ENCODE measurements at regions not wholly inside any gene's neighbourhood (a gene's known extent, or its start where the extent isn't known, plus 50 kb on each side); places are given as distances from the start of the nearest gene placed in this dataset.

DNA sequence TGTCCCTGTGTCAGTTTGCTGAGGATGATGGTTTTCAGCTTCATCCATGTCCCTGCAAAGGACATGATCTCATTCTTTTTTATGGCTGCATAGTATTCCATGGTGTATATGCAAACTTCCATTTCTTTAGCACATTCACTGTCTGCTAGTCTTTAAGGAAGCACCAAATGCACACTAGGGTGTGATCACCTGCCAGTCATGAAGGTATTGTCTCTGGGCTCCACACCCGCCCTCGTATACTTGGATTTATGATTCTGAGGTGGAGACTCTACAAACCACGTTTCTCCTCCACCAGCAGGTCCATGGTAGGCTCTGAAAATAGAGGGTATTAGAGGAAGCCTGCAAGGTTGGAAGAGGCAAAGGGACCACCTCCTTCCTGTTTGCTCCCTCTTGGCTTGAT, 75.9 kb upstream of the MAML3 start:
- H3K9me3 ChIP-seq (ENCODE audit: control insufficient read depth in 1 of 2, insufficient read depth in 1 of 2, low read depth in 1 of 2, low read length in 2 of 2) = no peaks in the 10 kb centered on the region
- DNase-seq (ENCODE audit: low read depth, low spot score) = no peak
- H3K36me3 ChIP-seq (ENCODE audit: control insufficient read depth in 1 of 2, insufficient read depth in 2 of 2, low read length in 2 of 2) = no peaks in the 10 kb centered on the region
- H4K20me1 ChIP-seq (ENCODE audit: insufficient read depth) = no peaks in the 10 kb centered on the region
- H3K9me2 ChIP-seq (ENCODE audit: insufficient read depth) = no peaks in the 10 kb centered on the region
- no peak overlapping the region for H3K27ac ChIP-seq (ENCODE audit: low read depth, low read length)
- TF ChIP-seq, protein P1, sequence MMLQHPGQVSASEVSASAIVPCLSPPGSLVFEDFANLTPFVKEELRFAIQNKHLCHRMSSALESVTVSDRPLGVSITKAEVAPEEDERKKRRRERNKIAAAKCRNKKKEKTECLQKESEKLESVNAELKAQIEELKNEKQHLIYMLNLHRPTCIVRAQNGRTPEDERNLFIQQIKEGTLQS (IDR thresholded peaks at IDR 0.05) = no peak
- TF ChIP-seq EZH2phosphoT487 (IDR thresholded peaks at IDR 0.05; ENCODE audit: borderline replicate concordance) (no peak), EZH2 (IDR thresholded peaks at IDR 0.05) (no peak), SIN3A (IDR thresholded peaks at IDR 0.05; ENCODE audit: low read depth) (no peak), EGR1 (IDR thresholded peaks at IDR 0.05; ENCODE audit: low read depth) (no peak), SP1 (IDR thresholded peaks at IDR 0.05; ENCODE audit: low read depth) (no peak), POLR2A (IDR thresholded peaks at IDR 0.05; ENCODE audit: borderline replicate concordance, extremely low read depth, insufficient read depth, insufficient read length) (no peak), TCF7L2 (IDR thresholded peaks at IDR 0.05; ENCODE audit: borderline replicate concordance, extremely low read depth, insufficient read depth, insufficient read length) (no peak), ZFX (IDR thresholded peaks at IDR 0.05) (no peak), FOSL1 (IDR thresholded peaks at IDR 0.05; ENCODE audit: low read depth) (no peak), CBX3 (IDR thresholded peaks at IDR 0.05; ENCODE audit: low read depth) (no peak), ZNF274 (IDR thresholded peaks at IDR 0.05; ENCODE audit: low read depth, low read length) (no peak), RAD21 (IDR thresholded peaks at IDR 0.05; ENCODE audit: low read depth) (no peak), POLR2AphosphoS5 (IDR thresholded peaks at IDR 0.05; ENCODE audit: low read depth, low read length) (no peak), YY1 (IDR thresholded peaks at IDR 0.05; ENCODE audit: extremely low read depth, insufficient replicate concordance, low read depth, low read length) (no peak), SRF (IDR thresholded peaks at IDR 0.05; ENCODE audit: low read depth) (no peak)
- TF ChIP-seq, protein P2, sequence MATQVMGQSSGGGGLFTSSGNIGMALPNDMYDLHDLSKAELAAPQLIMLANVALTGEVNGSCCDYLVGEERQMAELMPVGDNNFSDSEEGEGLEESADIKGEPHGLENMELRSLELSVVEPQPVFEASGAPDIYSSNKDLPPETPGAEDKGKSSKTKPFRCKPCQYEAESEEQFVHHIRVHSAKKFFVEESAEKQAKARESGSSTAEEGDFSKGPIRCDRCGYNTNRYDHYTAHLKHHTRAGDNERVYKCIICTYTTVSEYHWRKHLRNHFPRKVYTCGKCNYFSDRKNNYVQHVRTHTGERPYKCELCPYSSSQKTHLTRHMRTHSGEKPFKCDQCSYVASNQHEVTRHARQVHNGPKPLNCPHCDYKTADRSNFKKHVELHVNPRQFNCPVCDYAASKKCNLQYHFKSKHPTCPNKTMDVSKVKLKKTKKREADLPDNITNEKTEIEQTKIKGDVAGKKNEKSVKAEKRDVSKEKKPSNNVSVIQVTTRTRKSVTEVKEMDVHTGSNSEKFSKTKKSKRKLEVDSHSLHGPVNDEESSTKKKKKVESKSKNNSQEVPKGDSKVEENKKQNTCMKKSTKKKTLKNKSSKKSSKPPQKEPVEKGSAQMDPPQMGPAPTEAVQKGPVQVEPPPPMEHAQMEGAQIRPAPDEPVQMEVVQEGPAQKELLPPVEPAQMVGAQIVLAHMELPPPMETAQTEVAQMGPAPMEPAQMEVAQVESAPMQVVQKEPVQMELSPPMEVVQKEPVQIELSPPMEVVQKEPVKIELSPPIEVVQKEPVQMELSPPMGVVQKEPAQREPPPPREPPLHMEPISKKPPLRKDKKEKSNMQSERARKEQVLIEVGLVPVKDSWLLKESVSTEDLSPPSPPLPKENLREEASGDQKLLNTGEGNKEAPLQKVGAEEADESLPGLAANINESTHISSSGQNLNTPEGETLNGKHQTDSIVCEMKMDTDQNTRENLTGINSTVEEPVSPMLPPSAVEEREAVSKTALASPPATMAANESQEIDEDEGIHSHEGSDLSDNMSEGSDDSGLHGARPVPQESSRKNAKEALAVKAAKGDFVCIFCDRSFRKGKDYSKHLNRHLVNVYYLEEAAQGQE (IDR thresholded peaks at IDR 0.05; ENCODE audit: low read depth) = no peak
- TF ChIP-seq, protein P3, sequence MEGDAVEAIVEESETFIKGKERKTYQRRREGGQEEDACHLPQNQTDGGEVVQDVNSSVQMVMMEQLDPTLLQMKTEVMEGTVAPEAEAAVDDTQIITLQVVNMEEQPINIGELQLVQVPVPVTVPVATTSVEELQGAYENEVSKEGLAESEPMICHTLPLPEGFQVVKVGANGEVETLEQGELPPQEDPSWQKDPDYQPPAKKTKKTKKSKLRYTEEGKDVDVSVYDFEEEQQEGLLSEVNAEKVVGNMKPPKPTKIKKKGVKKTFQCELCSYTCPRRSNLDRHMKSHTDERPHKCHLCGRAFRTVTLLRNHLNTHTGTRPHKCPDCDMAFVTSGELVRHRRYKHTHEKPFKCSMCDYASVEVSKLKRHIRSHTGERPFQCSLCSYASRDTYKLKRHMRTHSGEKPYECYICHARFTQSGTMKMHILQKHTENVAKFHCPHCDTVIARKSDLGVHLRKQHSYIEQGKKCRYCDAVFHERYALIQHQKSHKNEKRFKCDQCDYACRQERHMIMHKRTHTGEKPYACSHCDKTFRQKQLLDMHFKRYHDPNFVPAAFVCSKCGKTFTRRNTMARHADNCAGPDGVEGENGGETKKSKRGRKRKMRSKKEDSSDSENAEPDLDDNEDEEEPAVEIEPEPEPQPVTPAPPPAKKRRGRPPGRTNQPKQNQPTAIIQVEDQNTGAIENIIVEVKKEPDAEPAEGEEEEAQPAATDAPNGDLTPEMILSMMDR (IDR thresholded peaks at IDR 0.05 in 2 of 3, conservative IDR thresholded peaks at IDR 0.05 in 1 of 3; ENCODE audit: borderline replicate concordance in 1 of 3, insufficient read depth in 1 of 3, low read depth in 2 of 3, low read length in 2 of 3) = no peak
- TF ChIP-seq, protein P4, sequence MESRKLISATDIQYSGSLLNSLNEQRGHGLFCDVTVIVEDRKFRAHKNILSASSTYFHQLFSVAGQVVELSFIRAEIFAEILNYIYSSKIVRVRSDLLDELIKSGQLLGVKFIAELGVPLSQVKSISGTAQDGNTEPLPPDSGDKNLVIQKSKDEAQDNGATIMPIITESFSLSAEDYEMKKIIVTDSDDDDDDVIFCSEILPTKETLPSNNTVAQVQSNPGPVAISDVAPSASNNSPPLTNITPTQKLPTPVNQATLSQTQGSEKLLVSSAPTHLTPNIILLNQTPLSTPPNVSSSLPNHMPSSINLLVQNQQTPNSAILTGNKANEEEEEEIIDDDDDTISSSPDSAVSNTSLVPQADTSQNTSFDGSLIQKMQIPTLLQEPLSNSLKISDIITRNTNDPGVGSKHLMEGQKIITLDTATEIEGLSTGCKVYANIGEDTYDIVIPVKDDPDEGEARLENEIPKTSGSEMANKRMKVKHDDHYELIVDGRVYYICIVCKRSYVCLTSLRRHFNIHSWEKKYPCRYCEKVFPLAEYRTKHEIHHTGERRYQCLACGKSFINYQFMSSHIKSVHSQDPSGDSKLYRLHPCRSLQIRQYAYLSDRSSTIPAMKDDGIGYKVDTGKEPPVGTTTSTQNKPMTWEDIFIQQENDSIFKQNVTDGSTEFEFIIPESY (IDR thresholded peaks at IDR 0.05; ENCODE audit: extremely low read depth, insufficient replicate concordance, low read length) = no peak
- TF ChIP-seq, protein P5, sequence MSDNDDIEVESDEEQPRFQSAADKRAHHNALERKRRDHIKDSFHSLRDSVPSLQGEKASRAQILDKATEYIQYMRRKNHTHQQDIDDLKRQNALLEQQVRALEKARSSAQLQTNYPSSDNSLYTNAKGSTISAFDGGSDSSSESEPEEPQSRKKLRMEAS (IDR thresholded peaks at IDR 0.05) = no peak
- POLR2A ChIA-PET = no interaction called here
- no peaks in the 10 kb centered on the region for H3K27me3 ChIP-seq (ENCODE audit: insufficient read depth, low read length)
- ATAC-seq = no peak
- intact Hi-C loops (cut with micrococcal nuclease) = no loop called here
- RAD21 ChIA-PET (ENCODE audit: low non-redundant PET in 1 of 2, low total read pairs in 2 of 2, uncharacterized antibody in 2 of 2, unreplicated experiment in 2 of 2) = no interaction called here
- H3K79me2 ChIP-seq (ENCODE audit: insufficient read depth, low read length) = no peaks in the 10 kb centered on the region
- no TSS peak for BruUV-seq (replicated peaks)
- H3K4me3 ChIP-seq (replicated peaks in 1 of 2; ENCODE audit: low read depth in 1 of 2, low read length in 2 of 2) = no peak overlapping the region
- peaks cover 3 to 6% of the 10 kb centered on the region in 2 experiments; a peak in 3 of 4 replicates for H3K4me1 ChIP-seq (ENCODE audit: control insufficient read depth in 1 of 2, insufficient read depth in 2 of 2, low read length in 2 of 2)
- H3K4me2 ChIP-seq (ENCODE audit: low read length) = no peak overlapping the region
- H3K9ac ChIP-seq (ENCODE audit: low read length) = no peak overlapping the region
- no peak overlapping the region for H2AFZ ChIP-seq (ENCODE audit: low read depth, low read length, poor library complexity, severe bottlenecking)
- CTCF ChIA-PET = no interaction called here

All from HCT116 (cell line).